ENCODE measurements at regions not wholly inside any gene's neighbourhood (a gene's known extent, or its start where the extent isn't known, plus 50 kb on each side); places are given as distances from the start of the nearest gene placed in this dataset.

- Histone ChIP-seq H3K27ac (ENCODE audit: low read length) (no peak overlapping the region), H3K36me3 (ENCODE audit: insufficient read depth, low read length) (no peaks in the 10 kb centered on the region), H3K27me3 (ENCODE audit: insufficient read depth, low read depth, low read length) (no peaks in the 10 kb centered on the region), H3K4me2 (ENCODE audit: low read length) (no peak overlapping the region), H3K9me3 (ENCODE audit: low read length) (no peaks in the 10 kb centered on the region), H3K4me3 (ENCODE audit: low read length) (no peak overlapping the region), H4K20me1 (ENCODE audit: insufficient read depth) (no peaks in the 10 kb centered on the region), H3K79me2 (replicated peaks; ENCODE audit: insufficient read depth, low read length) (no peaks in the 10 kb centered on the region), H3K9ac (ENCODE audit: low read length) (no peak overlapping the region), H3K9me2 (ENCODE audit: insufficient read depth, low read length) (no peaks in the 10 kb centered on the region), H2AFZ (ENCODE audit: low read depth, low read length) (no peak overlapping the region), H3F3A (ENCODE audit: insufficient read depth, low read length, poor library complexity, severe bottlenecking) (no peaks in the 10 kb centered on the region)
- TF ChIP-seq TAF1 (IDR thresholded peaks at IDR 0.05; ENCODE audit: low read depth) (no peak), EZH2 (IDR thresholded peaks at IDR 0.05; ENCODE audit: borderline replicate concordance, insufficient read depth, low read length, poor library complexity, severe bottlenecking) (no peak), CTCF (IDR thresholded peaks at IDR 0.05; ENCODE audit: poor library complexity, severe bottlenecking) (no peak), RAD21 (conservative IDR thresholded peaks at IDR 0.05) (no peak), REST (IDR thresholded peaks at IDR 0.05; ENCODE audit: borderline replicate concordance) (no peak), MXI1 (conservative IDR thresholded peaks at IDR 0.05; ENCODE audit: poor library complexity, severe bottlenecking) (no peak), SMC3 (conservative IDR thresholded peaks at IDR 0.05; ENCODE audit: poor library complexity) (no peak), EP300 (conservative IDR thresholded peaks at IDR 0.05; ENCODE audit: poor library complexity, severe bottlenecking) (no peak), POLR2AphosphoS5 (IDR thresholded peaks at IDR 0.05) (no peak)
Measured at GRCh38 chr13:71149498-71150363, 717.3 kb downstream of the DACH1 start.

- TF ChIP-seq CTCF (IDR thresholded peaks at IDR 0.05; ENCODE audit: poor library complexity, severe bottlenecking), result no peak
- no peak for TF ChIP-seq SMC3 (conservative IDR thresholded peaks at IDR 0.05; ENCODE audit: poor library complexity)
- TF ChIP-seq MXI1 (conservative IDR thresholded peaks at IDR 0.05; ENCODE audit: poor library complexity, severe bottlenecking), result no peak
- no peak for TF ChIP-seq EP300 (conservative IDR thresholded peaks at IDR 0.05; ENCODE audit: poor library complexity, severe bottlenecking)
- Histone ChIP-seq H2AFZ (ENCODE audit: low read depth, low read length) (no peak overlapping the region), H3F3A (ENCODE audit: insufficient read depth, low read length, poor library complexity, severe bottlenecking) (no peaks in the 10 kb centered on the region), H3K27ac (ENCODE audit: low read length) (no peak overlapping the region), H3K27me3 (ENCODE audit: insufficient read depth, low read depth, low read length) (no peaks in the 10 kb centered on the region), H3K79me2 (replicated peaks; ENCODE audit: insufficient read depth, low read length) (no peaks in the 10 kb centered on the region), H4K20me1 (ENCODE audit: insufficient read depth) (no peaks in the 10 kb centered on the region), H3K4me2 (ENCODE audit: low read length) (no peak overlapping the region), H3K9me3 (ENCODE audit: low read length) (no peaks in the 10 kb centered on the region), H3K36me3 (ENCODE audit: insufficient read depth, low read length) (no peaks in the 10 kb centered on the region), H3K9me2 (ENCODE audit: insufficient read depth, low read length) (no peaks in the 10 kb centered on the region), H3K9ac (ENCODE audit: low read length) (no peak overlapping the region), H3K4me3 (ENCODE audit: low read length) (no peak overlapping the region)
Measured at GRCh38 chr13:71149046-71149445, 718.0 kb downstream of the DACH1 start.

Measured in neural cell (in vitro differentiated cells).